WTC11 (cell line): ENCODE measurements at regions not wholly inside any gene's neighbourhood (a gene's known extent, or its start where the extent isn't known, plus 50 kb on each side); places are given as distances from the start of the nearest gene placed in this dataset.

Experiments used
- ATAC-seq: fragments of 200-7000 bp; cut with Tn5 transposase; 2 replicates; pipeline ENCODE4 v1.10.0; 2021; ENCODE audit warnings: mild to moderate bottlenecking, moderate library complexity
- CTCF ChIA-PET: fragments of 300-600 bp; sonication (Branson Sonifier 250); formaldehyde crosslinking; loops from one replicate; lab custom pipeline; 2021; ENCODE audit warnings: antibody characterized with exemption; lab: Charles Lee
- POLR2A ChIA-PET: fragments of 350-600 bp; sonication (Branson Sonifier 250); formaldehyde crosslinking; loops from one replicate; lab custom pipeline; 2021; ENCODE audit warnings: antibody characterized with exemption; lab: Charles Lee
- DNase-seq: peaks from one replicate; pipeline ENCODE4 v3.0.0; 2021; ENCODE audit warnings: low spot score
- H3K27ac Mint-ChIP-seq: 2 replicates; pipeline ENCODE4 v1.8.0; 2021; ENCODE audit warnings: mixed read lengths
- H3K27me3 Mint-ChIP-seq: 2 replicates; pipeline ENCODE4 v1.8.0; 2021; ENCODE audit warnings: low read depth, mild to moderate bottlenecking, moderate library complexity, mixed read lengths
- H3K36me3 Mint-ChIP-seq: 2 replicates; pipeline ENCODE4 v1.8.0; 2021; ENCODE audit warnings: mixed read lengths
- H3K4me1 Mint-ChIP-seq: 2 replicates; pipeline ENCODE4 v1.8.0; 2022; ENCODE audit warnings: mixed read lengths
- H3K4me3 Mint-ChIP-seq: 2 replicates; pipeline ENCODE4 v1.8.0; 2021; ENCODE audit warnings: mild to moderate bottlenecking, moderate library complexity, mixed read lengths
- H3K9me3 Mint-ChIP-seq: 2 replicates; pipeline ENCODE4 v1.8.0; 2021; ENCODE audit warnings: mixed read lengths
- ATF1 ChIP-seq: sonication (generic); formaldehyde crosslinking; IDR thresholded peaks from 2 replicates; pipeline ENCODE4 v1.8.1; 2023; ENCODE audit warnings: mild to moderate bottlenecking, moderate library complexity, missing genetic modification reagents
- FOXJ3 ChIP-seq: sonication (generic); formaldehyde crosslinking; IDR thresholded peaks from 2 replicates; pipeline ENCODE4 v1.9.0; 2021; ENCODE audit warnings: missing genetic modification reagents, mild to moderate bottlenecking, borderline replicate concordance
- FOXK1 ChIP-seq: sonication (generic); formaldehyde crosslinking; IDR thresholded peaks from 2 replicates; pipeline ENCODE4 v1.8.0; 2022; ENCODE audit warnings: mild to moderate bottlenecking, moderate library complexity, missing genetic modification reagents
- FOXP1 ChIP-seq: sonication (generic); formaldehyde crosslinking; IDR thresholded peaks from 2 replicates; pipeline ENCODE4 v1.8.0; 2022; ENCODE audit warnings: missing genetic modification reagents, mild to moderate bottlenecking, moderate library complexity, borderline replicate concordance
- JUN ChIP-seq: sonication (generic); formaldehyde crosslinking; IDR thresholded peaks from 2 replicates; pipeline ENCODE4 v1.8.0; 2023; ENCODE audit warnings: mild to moderate bottlenecking, missing genetic modification reagents
- NFE2L1 ChIP-seq: sonication (generic); formaldehyde crosslinking; IDR thresholded peaks from 2 replicates; pipeline ENCODE4 v1.8.1; 2023; ENCODE audit warnings: missing genetic modification reagents
- SMAD4 ChIP-seq: sonication (generic); formaldehyde crosslinking; IDR thresholded peaks from 2 replicates; pipeline ENCODE4 v1.8.0; 2022; ENCODE audit warnings: mild to moderate bottlenecking, missing genetic modification reagents
- TP53 ChIP-seq: sonication (generic); formaldehyde crosslinking; IDR thresholded peaks from 2 replicates; pipeline ENCODE4 v1.8.1; 2023; ENCODE audit warnings: mild to moderate bottlenecking, missing genetic modification reagents
- ZNF219 ChIP-seq: sonication (generic); formaldehyde crosslinking; IDR thresholded peaks from 2 replicates; pipeline ENCODE4 v1.8.0; 2023; ENCODE audit warnings: missing genetic modification reagents, mild to moderate bottlenecking, borderline replicate concordance
- ZNF232 ChIP-seq: sonication (generic); formaldehyde crosslinking; IDR thresholded peaks from 2 replicates; pipeline ENCODE4 v1.8.0; 2022; ENCODE audit warnings: mild to moderate bottlenecking, missing genetic modification reagents
- ZNF671 ChIP-seq: fragments of 250-450 bp; sonication (Bioruptor Pico); IDR thresholded peaks from 2 replicates; pipeline ENCODE4 v1.8.0; 2021; ENCODE audit warnings: mild to moderate bottlenecking
- TF ChIP-seq, protein P1 (sequence below): sonication (generic); formaldehyde crosslinking; IDR thresholded peaks from 2 replicates; pipeline ENCODE4 v1.8.0; 2023; ENCODE audit warnings: missing genetic modification reagents, mild to moderate bottlenecking, borderline replicate concordance
- TF ChIP-seq, protein P2 (sequence below): sonication (generic); formaldehyde crosslinking; IDR thresholded peaks from 2 replicates; pipeline ENCODE4 v1.8.1; 2022; ENCODE audit warnings: low read depth, missing genetic modification reagents, borderline replicate concordance
- TF ChIP-seq, protein P3 (sequence below): sonication (generic); formaldehyde crosslinking; IDR thresholded peaks from 2 replicates; pipeline ENCODE4 v1.8.0; 2022; ENCODE audit warnings: mild to moderate bottlenecking, missing genetic modification reagents
- TF ChIP-seq, protein P4 (sequence below): sonication (generic); formaldehyde crosslinking; IDR thresholded peaks from 2 replicates; pipeline ENCODE4 v1.8.0; 2022; ENCODE audit warnings: mild to moderate bottlenecking, missing genetic modification reagents
- TF ChIP-seq, protein P5 (sequence below): fragments of 250-450 bp; sonication (Bioruptor Pico); IDR thresholded peaks from 2 replicates; pipeline ENCODE4 v1.9.0; 2021; ENCODE audit warnings: mild to moderate bottlenecking
- TF ChIP-seq, protein P6 (sequence below): sonication (generic); formaldehyde crosslinking; IDR thresholded peaks from 2 replicates; pipeline ENCODE4 v1.8.1; 2022; ENCODE audit warnings: mild to moderate bottlenecking, missing genetic modification reagents, moderate library complexity, borderline replicate concordance
- TF ChIP-seq, protein P7 (sequence below): sonication (generic); formaldehyde crosslinking; IDR thresholded peaks from 2 replicates; pipeline ENCODE4 v1.8.0; 2023; ENCODE audit warnings: missing genetic modification reagents

DNA sequence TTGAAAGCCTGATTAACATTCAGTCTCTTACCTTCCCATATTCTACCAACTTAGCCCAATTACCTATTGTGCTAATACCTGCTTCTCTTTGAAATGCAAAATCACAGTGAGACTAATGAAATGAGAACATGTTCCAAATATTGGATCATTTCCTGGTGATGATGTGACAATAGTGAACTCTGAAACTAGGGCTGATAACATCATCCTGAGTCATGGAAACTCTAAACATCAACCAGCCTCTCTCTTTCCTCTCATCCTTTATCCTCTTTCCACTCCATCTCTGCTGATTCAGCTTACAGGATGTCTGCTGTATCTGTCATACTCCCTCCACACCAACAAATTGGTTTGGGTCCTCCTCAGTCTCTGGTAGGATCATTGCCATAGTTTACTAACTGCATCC, 98.8 kb upstream of the NCKAP5 start (continued):
- TF ChIP-seq, protein P1, sequence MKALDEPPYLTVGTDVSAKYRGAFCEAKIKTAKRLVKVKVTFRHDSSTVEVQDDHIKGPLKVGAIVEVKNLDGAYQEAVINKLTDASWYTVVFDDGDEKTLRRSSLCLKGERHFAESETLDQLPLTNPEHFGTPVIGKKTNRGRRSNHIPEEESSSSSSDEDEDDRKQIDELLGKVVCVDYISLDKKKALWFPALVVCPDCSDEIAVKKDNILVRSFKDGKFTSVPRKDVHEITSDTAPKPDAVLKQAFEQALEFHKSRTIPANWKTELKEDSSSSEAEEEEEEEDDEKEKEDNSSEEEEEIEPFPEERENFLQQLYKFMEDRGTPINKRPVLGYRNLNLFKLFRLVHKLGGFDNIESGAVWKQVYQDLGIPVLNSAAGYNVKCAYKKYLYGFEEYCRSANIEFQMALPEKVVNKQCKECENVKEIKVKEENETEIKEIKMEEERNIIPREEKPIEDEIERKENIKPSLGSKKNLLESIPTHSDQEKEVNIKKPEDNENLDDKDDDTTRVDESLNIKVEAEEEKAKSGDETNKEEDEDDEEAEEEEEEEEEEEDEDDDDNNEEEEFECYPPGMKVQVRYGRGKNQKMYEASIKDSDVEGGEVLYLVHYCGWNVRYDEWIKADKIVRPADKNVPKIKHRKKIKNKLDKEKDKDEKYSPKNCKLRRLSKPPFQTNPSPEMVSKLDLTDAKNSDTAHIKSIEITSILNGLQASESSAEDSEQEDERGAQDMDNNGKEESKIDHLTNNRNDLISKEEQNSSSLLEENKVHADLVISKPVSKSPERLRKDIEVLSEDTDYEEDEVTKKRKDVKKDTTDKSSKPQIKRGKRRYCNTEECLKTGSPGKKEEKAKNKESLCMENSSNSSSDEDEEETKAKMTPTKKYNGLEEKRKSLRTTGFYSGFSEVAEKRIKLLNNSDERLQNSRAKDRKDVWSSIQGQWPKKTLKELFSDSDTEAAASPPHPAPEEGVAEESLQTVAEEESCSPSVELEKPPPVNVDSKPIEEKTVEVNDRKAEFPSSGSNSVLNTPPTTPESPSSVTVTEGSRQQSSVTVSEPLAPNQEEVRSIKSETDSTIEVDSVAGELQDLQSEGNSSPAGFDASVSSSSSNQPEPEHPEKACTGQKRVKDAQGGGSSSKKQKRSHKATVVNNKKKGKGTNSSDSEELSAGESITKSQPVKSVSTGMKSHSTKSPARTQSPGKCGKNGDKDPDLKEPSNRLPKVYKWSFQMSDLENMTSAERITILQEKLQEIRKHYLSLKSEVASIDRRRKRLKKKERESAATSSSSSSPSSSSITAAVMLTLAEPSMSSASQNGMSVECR (CRISPR knock-in tag): no peak
- TF ChIP-seq TP53 (CRISPR knock-in tag) (no peak), SMAD4 (no peak), FOXJ3 (CRISPR knock-in tag) (no peak)
- TF ChIP-seq, protein P2, sequence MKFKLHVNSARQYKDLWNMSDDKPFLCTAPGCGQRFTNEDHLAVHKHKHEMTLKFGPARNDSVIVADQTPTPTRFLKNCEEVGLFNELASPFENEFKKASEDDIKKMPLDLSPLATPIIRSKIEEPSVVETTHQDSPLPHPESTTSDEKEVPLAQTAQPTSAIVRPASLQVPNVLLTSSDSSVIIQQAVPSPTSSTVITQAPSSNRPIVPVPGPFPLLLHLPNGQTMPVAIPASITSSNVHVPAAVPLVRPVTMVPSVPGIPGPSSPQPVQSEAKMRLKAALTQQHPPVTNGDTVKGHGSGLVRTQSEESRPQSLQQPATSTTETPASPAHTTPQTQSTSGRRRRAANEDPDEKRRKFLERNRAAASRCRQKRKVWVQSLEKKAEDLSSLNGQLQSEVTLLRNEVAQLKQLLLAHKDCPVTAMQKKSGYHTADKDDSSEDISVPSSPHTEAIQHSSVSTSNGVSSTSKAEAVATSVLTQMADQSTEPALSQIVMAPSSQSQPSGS (CRISPR knock-in tag): no peak
- TF ChIP-seq, protein P3, sequence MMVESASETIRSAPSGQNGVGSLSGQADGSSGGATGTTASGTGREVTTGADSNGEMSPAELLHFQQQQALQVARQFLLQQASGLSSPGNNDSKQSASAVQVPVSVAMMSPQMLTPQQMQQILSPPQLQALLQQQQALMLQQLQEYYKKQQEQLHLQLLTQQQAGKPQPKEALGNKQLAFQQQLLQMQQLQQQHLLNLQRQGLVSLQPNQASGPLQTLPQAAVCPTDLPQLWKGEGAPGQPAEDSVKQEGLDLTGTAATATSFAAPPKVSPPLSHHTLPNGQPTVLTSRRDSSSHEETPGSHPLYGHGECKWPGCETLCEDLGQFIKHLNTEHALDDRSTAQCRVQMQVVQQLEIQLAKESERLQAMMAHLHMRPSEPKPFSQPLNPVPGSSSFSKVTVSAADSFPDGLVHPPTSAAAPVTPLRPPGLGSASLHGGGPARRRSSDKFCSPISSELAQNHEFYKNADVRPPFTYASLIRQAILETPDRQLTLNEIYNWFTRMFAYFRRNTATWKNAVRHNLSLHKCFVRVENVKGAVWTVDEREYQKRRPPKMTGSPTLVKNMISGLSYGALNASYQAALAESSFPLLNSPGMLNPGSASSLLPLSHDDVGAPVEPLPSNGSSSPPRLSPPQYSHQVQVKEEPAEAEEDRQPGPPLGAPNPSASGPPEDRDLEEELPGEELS (CRISPR knock-in tag): no peak

DNA sequence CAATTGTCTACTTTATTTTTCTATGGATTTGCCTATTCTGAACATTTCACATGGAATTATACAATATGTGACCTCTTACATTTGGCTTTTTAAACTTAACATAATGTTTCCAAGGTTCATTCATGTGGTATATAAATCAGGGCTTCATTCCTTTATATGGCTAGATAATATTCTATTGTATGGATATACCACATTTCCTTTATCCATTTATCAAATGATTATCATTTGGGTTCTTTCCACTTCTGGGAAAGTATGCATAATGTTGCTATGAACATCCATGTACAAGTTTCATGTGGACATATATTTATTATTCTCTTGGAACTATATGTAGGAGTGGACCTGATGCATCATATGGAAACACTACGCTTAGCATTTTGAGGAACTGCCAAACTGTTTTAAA, 99.7 kb upstream of the NCKAP5 start:
- H3K9me3 Mint-ChIP-seq: peaks cover 8% of the 10 kb centered on the region; the same call in 1 of the 2 replicates
- no peak for ATAC-seq
- H3K27ac Mint-ChIP-seq: no peak overlapping the region
- no peaks in the 10 kb centered on the region for H3K4me1 Mint-ChIP-seq
- no peaks in the 10 kb centered on the region for H3K36me3 Mint-ChIP-seq
- no peaks in the 10 kb centered on the region for H3K27me3 Mint-ChIP-seq
- CTCF ChIA-PET: no interaction called here
- no peak for DNase-seq
- TF ChIP-seq JUN (CRISPR knock-in tag) (no peak), FOXP1 (CRISPR knock-in tag) (no peak)
- TF ChIP-seq, protein P4, sequence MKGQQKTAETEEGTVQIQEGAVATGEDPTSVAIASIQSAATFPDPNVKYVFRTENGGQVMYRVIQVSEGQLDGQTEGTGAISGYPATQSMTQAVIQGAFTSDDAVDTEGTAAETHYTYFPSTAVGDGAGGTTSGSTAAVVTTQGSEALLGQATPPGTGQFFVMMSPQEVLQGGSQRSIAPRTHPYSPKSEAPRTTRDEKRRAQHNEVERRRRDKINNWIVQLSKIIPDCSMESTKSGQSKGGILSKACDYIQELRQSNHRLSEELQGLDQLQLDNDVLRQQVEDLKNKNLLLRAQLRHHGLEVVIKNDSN: no peak
- TF ChIP-seq, protein P5, sequence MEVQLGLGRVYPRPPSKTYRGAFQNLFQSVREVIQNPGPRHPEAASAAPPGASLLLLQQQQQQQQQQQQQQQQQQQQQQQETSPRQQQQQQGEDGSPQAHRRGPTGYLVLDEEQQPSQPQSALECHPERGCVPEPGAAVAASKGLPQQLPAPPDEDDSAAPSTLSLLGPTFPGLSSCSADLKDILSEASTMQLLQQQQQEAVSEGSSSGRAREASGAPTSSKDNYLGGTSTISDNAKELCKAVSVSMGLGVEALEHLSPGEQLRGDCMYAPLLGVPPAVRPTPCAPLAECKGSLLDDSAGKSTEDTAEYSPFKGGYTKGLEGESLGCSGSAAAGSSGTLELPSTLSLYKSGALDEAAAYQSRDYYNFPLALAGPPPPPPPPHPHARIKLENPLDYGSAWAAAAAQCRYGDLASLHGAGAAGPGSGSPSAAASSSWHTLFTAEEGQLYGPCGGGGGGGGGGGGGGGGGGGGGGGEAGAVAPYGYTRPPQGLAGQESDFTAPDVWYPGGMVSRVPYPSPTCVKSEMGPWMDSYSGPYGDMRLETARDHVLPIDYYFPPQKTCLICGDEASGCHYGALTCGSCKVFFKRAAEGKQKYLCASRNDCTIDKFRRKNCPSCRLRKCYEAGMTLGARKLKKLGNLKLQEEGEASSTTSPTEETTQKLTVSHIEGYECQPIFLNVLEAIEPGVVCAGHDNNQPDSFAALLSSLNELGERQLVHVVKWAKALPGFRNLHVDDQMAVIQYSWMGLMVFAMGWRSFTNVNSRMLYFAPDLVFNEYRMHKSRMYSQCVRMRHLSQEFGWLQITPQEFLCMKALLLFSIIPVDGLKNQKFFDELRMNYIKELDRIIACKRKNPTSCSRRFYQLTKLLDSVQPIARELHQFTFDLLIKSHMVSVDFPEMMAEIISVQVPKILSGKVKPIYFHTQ (CRISPR knock-in tag): no peak
- H3K4me3 Mint-ChIP-seq: no peak overlapping the region
- POLR2A ChIA-PET: no interaction called here

DNA sequence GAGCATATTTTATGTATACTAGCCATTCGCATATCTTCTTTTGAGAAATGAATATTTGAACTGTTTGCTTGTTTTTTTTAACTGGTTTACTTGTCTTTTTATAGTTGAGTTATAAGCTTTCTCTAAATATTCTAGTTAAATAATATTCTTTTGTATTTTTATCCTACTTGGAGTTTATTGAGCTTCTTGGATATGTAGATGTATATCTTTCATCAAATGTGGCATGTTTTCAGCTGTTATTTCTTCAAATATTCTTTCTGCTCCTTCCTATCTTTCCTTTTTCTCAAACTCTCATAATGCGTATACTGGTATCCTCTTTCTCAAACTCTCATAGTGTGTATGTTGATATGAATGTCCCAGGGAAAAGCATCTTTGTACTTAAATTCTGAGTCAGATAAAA, 100.3 kb upstream of the NCKAP5 start:
- ChIA-PET CTCF (no interaction called here), POLR2A (no interaction called here)
- H3K9me3 Mint-ChIP-seq: peaks cover 8% of the 10 kb centered on the region; the same call in 1 of the 2 replicates
- H3K27ac Mint-ChIP-seq: no peak overlapping the region
- DNase-seq (no peak), ATAC-seq (no peak)
- no peaks in the 10 kb centered on the region for H3K36me3 Mint-ChIP-seq
- no peaks in the 10 kb centered on the region for H3K27me3 Mint-ChIP-seq
- no peak overlapping the region for H3K4me3 Mint-ChIP-seq
- H3K4me1 Mint-ChIP-seq: no peaks in the 10 kb centered on the region; the same call in 1 of the 2 replicates
- TF ChIP-seq FOXK1 (CRISPR knock-in tag) (no peak), ZNF219 (CRISPR knock-in tag) (no peak), ZNF232 (CRISPR knock-in tag) (no peak), ATF1 (CRISPR knock-in tag) (no peak), ZNF671 (CRISPR knock-in tag) (no peak), NFE2L1 (CRISPR knock-in tag) (no peak)
- TF ChIP-seq, protein P3 (CRISPR knock-in tag): no peak
- TF ChIP-seq, protein P6, sequence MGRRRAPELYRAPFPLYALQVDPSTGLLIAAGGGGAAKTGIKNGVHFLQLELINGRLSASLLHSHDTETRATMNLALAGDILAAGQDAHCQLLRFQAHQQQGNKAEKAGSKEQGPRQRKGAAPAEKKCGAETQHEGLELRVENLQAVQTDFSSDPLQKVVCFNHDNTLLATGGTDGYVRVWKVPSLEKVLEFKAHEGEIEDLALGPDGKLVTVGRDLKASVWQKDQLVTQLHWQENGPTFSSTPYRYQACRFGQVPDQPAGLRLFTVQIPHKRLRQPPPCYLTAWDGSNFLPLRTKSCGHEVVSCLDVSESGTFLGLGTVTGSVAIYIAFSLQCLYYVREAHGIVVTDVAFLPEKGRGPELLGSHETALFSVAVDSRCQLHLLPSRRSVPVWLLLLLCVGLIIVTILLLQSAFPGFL: no peak
- TF ChIP-seq, protein P7, sequence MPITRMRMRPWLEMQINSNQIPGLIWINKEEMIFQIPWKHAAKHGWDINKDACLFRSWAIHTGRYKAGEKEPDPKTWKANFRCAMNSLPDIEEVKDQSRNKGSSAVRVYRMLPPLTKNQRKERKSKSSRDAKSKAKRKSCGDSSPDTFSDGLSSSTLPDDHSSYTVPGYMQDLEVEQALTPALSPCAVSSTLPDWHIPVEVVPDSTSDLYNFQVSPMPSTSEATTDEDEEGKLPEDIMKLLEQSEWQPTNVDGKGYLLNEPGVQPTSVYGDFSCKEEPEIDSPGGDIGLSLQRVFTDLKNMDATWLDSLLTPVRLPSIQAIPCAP (CRISPR knock-in tag): no peak
